HUES64 (cell line): ENCODE measurements at regions not wholly inside any gene's neighbourhood (a gene's known extent, or its start where the extent isn't known, plus 50 kb on each side); places are given as distances from the start of the nearest gene placed in this dataset.
"Not testable (repeated sequence)": the region's sequence is repeated elsewhere in the genome, so short reads cannot be mapped to it uniquely, and the experiment has no call there.

Experiments
- H3K27ac ChIP-seq: 2 replicates; pipeline ENCODE4 v1.7.0; 2013; ENCODE audit warnings: low read depth, low read length, inconsistent platforms
- H3K27me3 ChIP-seq: 2 replicates; pipeline ENCODE4 v1.6.1; 2013; ENCODE audit warnings: mild to moderate bottlenecking, low read length; ENCODE audit not compliant: insufficient read depth
- H3K36me3 ChIP-seq: 2 replicates; pipeline ENCODE4 v1.6.1; 2013; ENCODE audit warnings: mild to moderate bottlenecking, low read length; ENCODE audit not compliant: insufficient read depth
- H3K4me1 ChIP-seq: 2 replicates; pipeline ENCODE4 v1.6.1; 2013; ENCODE audit warnings: mild to moderate bottlenecking, low read length, moderate library complexity; ENCODE audit not compliant: insufficient read depth
- H3K4me3 ChIP-seq: 2 replicates; pipeline ENCODE4 v1.5.1; 2013; ENCODE audit warnings: mild to moderate bottlenecking, low read length, moderate library complexity
- H3K9ac ChIP-seq: 2 replicates; pipeline ENCODE4 v1.6.1; 2013; ENCODE audit warnings: mild to moderate bottlenecking, low read depth, low read length
- H3K9me3 ChIP-seq: 2 replicates; pipeline ENCODE4 v1.6.1; 2013; ENCODE audit warnings: low read depth, low read length; ENCODE audit not compliant: insufficient read depth
- WGBS: fragments of 150-250, 120-280 bp; methylation state at CpG from one replicate; pipeline ENCODE4 v1.1.7; 2013; ENCODE audit warnings: missing lambda C conversion rate; 5-methylcytosine and 5-hydroxymethylcytosine counted together

DNA sequence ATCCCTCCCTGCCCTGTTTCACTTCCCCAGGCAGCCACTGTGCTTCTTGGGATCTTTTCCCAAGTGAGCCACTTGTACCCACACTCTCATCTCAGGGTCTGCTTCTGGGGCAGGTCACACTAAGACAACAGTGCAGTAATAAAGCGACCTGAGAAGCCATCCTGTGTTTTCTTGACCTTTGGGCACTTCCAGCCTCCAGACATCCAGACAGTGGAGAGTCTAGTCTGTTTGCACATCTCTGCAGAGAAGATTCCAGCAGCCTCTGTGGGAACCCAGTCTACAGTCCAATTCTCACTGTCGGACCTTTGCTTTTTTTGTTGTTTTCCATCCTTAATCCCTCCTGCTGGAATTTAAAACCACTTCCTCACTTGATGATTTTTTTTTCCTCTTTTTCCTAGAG, 50.3 kb upstream of the ATP6AP2 start:
- H3K27me3 ChIP-seq: no peaks in the 10 kb centered on the region
- H3K4me3 ChIP-seq: no peak overlapping the region
- H3K4me1 ChIP-seq: no peaks in the 10 kb centered on the region
- H3K9ac ChIP-seq: no peak overlapping the region
- H3K9me3 ChIP-seq: no peaks in the 10 kb centered on the region
- H3K36me3 ChIP-seq: no peaks in the 10 kb centered on the region
- H3K27ac ChIP-seq: no peak overlapping the region
- WGBS: 81% methylated on average over 2 of the region's 2 CpGs

GRCh38 chrX:40527543-40527942, 53.2 kb upstream of the ATP6AP2 start:
- Histone ChIP-seq H3K9me3 (no peaks in the 10 kb centered on the region), H3K36me3 (no peaks in the 10 kb centered on the region), H3K9ac (no peak overlapping the region), H3K4me3 (no peak overlapping the region), H3K27me3 (no peaks in the 10 kb centered on the region), H3K27ac (no peak overlapping the region), H3K4me1 (no peaks in the 10 kb centered on the region)
- 92% methylated on average over 3 of the region's 3 CpGs for WGBS

DNA sequence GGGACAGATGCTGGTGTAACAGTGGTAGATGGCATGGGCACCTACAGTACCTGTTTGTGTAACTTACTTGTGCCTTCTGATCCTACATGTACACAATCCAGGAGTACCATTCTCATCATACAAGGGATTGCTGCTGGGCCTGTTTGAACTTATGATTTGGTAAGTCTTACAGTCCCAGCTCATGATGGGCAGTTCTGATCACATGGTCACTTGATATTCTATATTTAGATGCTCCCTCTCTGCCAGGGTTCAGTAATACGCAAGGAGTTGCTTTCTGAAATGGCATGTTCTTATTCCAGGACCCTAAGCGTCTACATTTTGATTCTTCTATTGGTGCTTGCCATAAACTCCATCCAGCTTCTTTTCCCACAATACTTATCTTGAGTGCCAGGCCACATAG, 54.4 kb upstream of the ATP6AP2 start:
- H3K27ac ChIP-seq: no peak overlapping the region
- H3K36me3 ChIP-seq: no peaks in the 10 kb centered on the region
- H3K4me1 ChIP-seq: no peaks in the 10 kb centered on the region
- H3K27me3 ChIP-seq: no peaks in the 10 kb centered on the region
- H3K4me3 ChIP-seq: no peak overlapping the region
- no peaks in the 10 kb centered on the region for H3K9me3 ChIP-seq
- no peak overlapping the region for H3K9ac ChIP-seq
- 97% methylated on average over 2 of the region's 2 CpGs for WGBS

DNA sequence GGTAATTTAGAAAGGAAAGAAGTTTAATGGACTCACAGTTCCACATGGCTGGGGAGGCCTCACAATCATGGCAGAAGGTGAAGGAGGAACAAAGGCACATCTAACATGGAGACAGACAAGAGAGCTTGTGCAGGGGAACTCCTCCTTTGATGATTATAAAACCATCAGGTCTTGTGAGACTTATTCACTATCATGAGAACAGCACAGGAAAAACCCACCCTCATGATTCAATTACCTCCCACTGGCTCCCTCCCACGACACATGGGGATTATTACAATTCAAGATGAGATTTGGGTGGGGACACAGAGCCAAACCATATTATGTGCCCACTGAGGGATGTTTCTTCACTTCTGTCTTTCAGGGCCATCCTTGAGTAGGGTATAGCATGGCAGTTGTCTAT, 54.9 kb upstream of the ATP6AP2 start:
- not testable (repeated sequence) for H3K36me3 ChIP-seq, H3K4me3 ChIP-seq, H3K27ac ChIP-seq, H3K9ac ChIP-seq, H3K9me3 ChIP-seq, H3K27me3 ChIP-seq, H3K4me1 ChIP-seq
- WGBS: 86% methylated on average over 1 of the region's 1 CpG

DNA sequence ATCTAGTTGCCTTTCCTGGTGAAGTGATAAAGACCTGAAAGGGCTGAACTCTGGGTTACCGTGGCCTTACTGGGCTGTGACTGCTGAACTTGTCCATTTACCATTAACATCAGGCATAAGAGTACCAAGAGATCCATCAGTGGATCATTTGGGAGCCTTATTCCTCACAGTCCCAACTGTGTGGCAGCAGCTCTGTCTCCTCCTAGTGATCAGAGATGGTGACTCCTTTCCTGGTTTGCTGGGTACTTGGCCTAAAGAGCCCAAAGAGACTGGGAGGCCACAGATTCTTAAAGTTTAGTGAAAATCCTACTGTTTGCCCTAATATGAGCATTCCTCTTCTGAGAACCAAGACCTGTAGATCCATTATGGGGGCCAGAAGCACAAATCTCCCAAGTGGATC, 56.3 kb upstream of the ATP6AP2 start:
- no peaks in the 10 kb centered on the region for H3K36me3 ChIP-seq
- no peak overlapping the region for H3K27ac ChIP-seq
- no peaks in the 10 kb centered on the region for H3K4me1 ChIP-seq
- H3K9me3 ChIP-seq: no peaks in the 10 kb centered on the region
- WGBS: 89% methylated on average over 1 of the region's 1 CpG
- H3K9ac ChIP-seq: no peak overlapping the region
- H3K27me3 ChIP-seq: no peaks in the 10 kb centered on the region
- no peak overlapping the region for H3K4me3 ChIP-seq

DNA sequence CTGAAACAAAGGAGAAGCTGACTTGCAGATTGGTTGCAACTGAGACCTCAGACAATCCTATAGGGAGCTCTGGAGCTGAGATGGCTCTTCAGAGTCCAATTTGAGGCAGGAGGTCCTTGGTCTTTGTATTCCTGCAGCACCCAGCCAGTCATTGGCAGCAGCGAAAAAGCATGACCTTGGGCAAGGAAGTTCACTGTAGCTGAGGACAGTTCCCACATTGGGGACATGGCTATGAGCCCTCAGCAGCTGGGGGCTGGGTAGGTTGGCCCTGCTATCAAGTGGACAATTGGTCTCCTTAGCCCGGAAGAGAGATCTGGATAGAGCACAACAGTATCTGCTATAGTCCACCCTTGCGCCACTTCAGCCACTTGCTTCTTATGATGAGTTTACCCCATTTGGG, 56.9 kb upstream of the ATP6AP2 start:
- WGBS: 91% methylated on average over 3 of the region's 3 CpGs

GRCh38 chrX:40521868-40522450, 58.8 kb upstream of the ATP6AP2 start:
- Histone ChIP-seq H3K27ac (no peak overlapping the region), H3K36me3 (no peaks in the 10 kb centered on the region), H3K4me1 (no peaks in the 10 kb centered on the region), H3K9ac (no peak overlapping the region), H3K9me3 (no peaks in the 10 kb centered on the region), H3K27me3 (no peaks in the 10 kb centered on the region), H3K4me3 (no peak overlapping the region)
- WGBS: 89% methylated on average over 11 of the region's 11 CpGs

More for the DNA sequence above, 56.9 kb upstream of the ATP6AP2 start:
- Histone ChIP-seq H3K36me3 (no peaks in the 10 kb centered on the region), H3K27ac (no peak overlapping the region), H3K27me3 (no peaks in the 10 kb centered on the region), H3K9ac (no peak overlapping the region), H3K4me1 (no peaks in the 10 kb centered on the region), H3K9me3 (no peaks in the 10 kb centered on the region), H3K4me3 (no peak overlapping the region)

- H3K4me3 ChIP-seq: no peak overlapping the region
- no peaks in the 10 kb centered on the region for H3K27me3 ChIP-seq
- H3K4me1 ChIP-seq: no peaks in the 10 kb centered on the region
- H3K9me3 ChIP-seq: no peaks in the 10 kb centered on the region
- H3K27ac ChIP-seq: no peak overlapping the region
- H3K36me3 ChIP-seq: no peaks in the 10 kb centered on the region
- 95% methylated on average over 8 of the region's 8 CpGs for WGBS
- H3K9ac ChIP-seq: no peak overlapping the region
Observed at GRCh38 chrX:40514376-40514775, 66.4 kb upstream of the ATP6AP2 start.

DNA sequence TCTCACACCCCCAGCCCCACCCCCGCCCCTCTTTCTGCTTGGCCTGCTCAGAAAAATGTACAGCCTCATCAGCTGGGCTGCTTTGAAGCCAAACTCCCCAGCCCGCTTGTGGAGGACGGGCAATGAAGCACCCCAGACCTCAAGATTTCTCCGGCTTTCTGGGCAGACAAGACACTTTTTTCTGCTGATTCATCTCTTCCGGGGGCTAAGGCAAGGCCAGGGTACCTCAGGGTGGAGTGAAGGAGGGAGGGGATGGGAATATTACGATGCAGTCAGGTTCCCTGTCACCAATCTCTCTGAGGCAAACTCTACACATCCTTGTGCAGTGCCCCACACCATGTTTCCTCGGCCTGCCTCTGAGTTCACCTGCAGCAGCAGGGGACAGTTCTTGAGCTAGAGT, 66.9 kb upstream of the ATP6AP2 start:
- WGBS: 84% methylated on average over 7 of the region's 7 CpGs

GRCh38 chrX:40513012-40513411, 67.8 kb upstream of the ATP6AP2 start:
- no peak overlapping the region for H3K9ac ChIP-seq
- no peak overlapping the region for H3K4me3 ChIP-seq
- 92% methylated on average over 5 of the region's 5 CpGs for WGBS
- H3K4me1 ChIP-seq: no peaks in the 10 kb centered on the region
- H3K9me3 ChIP-seq: no peaks in the 10 kb centered on the region
- H3K27me3 ChIP-seq: no peaks in the 10 kb centered on the region
- no peaks in the 10 kb centered on the region for H3K36me3 ChIP-seq
- H3K27ac ChIP-seq: no peak overlapping the region

More for the DNA sequence above, 66.9 kb upstream of the ATP6AP2 start:
- H3K27me3 ChIP-seq: no peaks in the 10 kb centered on the region
- no peaks in the 10 kb centered on the region for H3K4me1 ChIP-seq
- no peaks in the 10 kb centered on the region for H3K9me3 ChIP-seq
- no peak overlapping the region for H3K9ac ChIP-seq
- H3K36me3 ChIP-seq: no peaks in the 10 kb centered on the region
- H3K4me3 ChIP-seq: no peak overlapping the region
- no peak overlapping the region for H3K27ac ChIP-seq

GRCh38 chrX:40511258-40511657, 69.5 kb upstream of the ATP6AP2 start:
- no peaks in the 10 kb centered on the region for H3K9me3 ChIP-seq
- no peaks in the 10 kb centered on the region for H3K4me1 ChIP-seq

DNA sequence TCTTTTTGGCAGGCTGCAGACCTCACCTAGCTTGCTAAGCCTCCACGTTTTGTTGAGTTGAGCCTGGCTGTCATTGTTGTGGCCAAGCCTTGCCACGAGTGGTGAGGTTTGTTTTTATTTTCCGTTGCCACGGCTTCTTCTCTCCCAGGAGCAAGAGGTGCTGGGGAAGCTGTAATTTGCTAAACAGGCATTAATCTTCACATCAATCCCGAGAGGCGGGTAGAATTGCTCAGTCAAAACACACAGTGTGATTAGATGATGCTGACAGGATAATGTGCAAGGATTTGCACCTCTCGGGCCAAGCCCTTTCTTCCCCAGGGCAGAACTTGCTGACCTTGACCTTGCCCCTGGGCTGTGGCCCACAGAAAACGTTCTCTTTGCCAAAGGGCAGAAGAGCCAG, 72.2 kb upstream of the ATP6AP2 start:
- 90% methylated on average over 8 of the region's 8 CpGs for WGBS
- Histone ChIP-seq H3K36me3 (no peaks in the 10 kb centered on the region), H3K4me1 (peaks cover 6% of the 10 kb centered on the region), H3K27me3 (no peaks in the 10 kb centered on the region), H3K9me3 (no peaks in the 10 kb centered on the region), H3K9ac (no peak overlapping the region), H3K4me3 (no peak overlapping the region), H3K27ac (no peak overlapping the region)

More at GRCh38 chrX:40511258-40511657, 69.5 kb upstream of the ATP6AP2 start:
- no peaks in the 10 kb centered on the region for H3K36me3 ChIP-seq
- H3K9ac ChIP-seq: no peak overlapping the region
- no peak overlapping the region for H3K27ac ChIP-seq
- H3K4me3 ChIP-seq: no peak overlapping the region
- 92% methylated on average over 6 of the region's 7 CpGs for WGBS
- no peaks in the 10 kb centered on the region for H3K27me3 ChIP-seq
